ENCODE measurements at regions not wholly inside any gene's neighbourhood (a gene's known extent, or its start where the extent isn't known, plus 50 kb on each side); places are given as distances from the start of the nearest gene placed in this dataset.

DNA sequence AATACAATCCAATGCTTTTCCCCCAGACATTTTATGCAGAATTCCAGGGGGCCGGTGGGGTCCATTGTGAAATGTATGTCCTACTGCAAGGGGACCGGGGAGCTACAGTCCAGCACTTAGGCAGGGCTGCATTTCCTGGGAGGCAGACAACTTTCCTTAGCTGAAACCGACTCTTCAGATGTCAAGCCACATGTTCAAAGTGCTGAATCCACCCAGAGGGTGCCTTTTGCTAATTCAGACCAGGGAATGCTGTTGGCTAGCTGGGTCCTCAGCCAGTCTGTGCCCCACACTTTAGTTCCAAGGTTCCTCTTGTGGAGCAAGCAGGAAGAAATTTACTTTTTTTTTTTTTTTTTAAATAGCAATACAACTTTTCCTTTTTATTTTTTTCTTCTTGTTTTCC is 219.5 kb upstream of the LRTM1 start:
- H3K36me3 ChIP-seq (ENCODE audit: control insufficient read depth, insufficient read depth, low read length) = no peaks in the 10 kb centered on the region

More for the DNA sequence above, 219.5 kb upstream of the LRTM1 start:
- Histone ChIP-seq H3K27ac (ENCODE audit: extremely low read depth, low read depth, low read length) (no peak overlapping the region), H3K9me3 (replicated peaks; ENCODE audit: control insufficient read depth, insufficient read depth, low read depth, low read length) (no peaks in the 10 kb centered on the region), H3K27me3 (ENCODE audit: control insufficient read depth in 2 of 2, insufficient read depth in 2 of 2, low read length in 2 of 2) (no peaks in the 10 kb centered on the region), H3K4me1 (replicated peaks in 1 of 2; ENCODE audit: control insufficient read depth in 2 of 2, insufficient read depth in 2 of 2, low read length in 2 of 2) (no peaks in the 10 kb centered on the region), H3K9ac (ENCODE audit: insufficient read depth in 1 of 2, low read depth in 2 of 2, low read length in 2 of 2) (no peak overlapping the region), H3K4me3 (no peak overlapping the region), H2AFZ (ENCODE audit: low read depth, low read length) (no peak overlapping the region), H4K20me1 (replicated peaks; ENCODE audit: control insufficient read depth, insufficient read depth, low read length) (no peaks in the 10 kb centered on the region), H3K4me2 (ENCODE audit: insufficient read depth, low read length) (no peak overlapping the region), H3K79me2 (ENCODE audit: control insufficient read depth, insufficient read depth, low read length) (no peaks in the 10 kb centered on the region), H3K9me1 (ENCODE audit: control insufficient read depth, insufficient read depth, low read length) (no peaks in the 10 kb centered on the region)
- intact Hi-C loops (cut with micrococcal nuclease) (no loop called here), in situ Hi-C loops (cut with MboI) (no loop called here)
- DNase-seq (ENCODE audit: extremely low read depth in 1 of 4, low spot score in 3 of 4) = no peak
- TF ChIP-seq ZNF324 (CRISPR knock-in tag; IDR thresholded peaks at IDR 0.05) = no peak
- no peak for TF ChIP-seq SMAD3 (CRISPR knock-in tag; conservative IDR thresholded peaks at IDR 0.05)
- no peak for TF ChIP-seq SIN3A (IDR thresholded peaks at IDR 0.05; ENCODE audit: borderline replicate concordance in 2 of 2, control insufficient read depth in 1 of 2, low read depth in 2 of 2, low read length in 2 of 2)
- no peak for TF ChIP-seq SETDB1 (IDR thresholded peaks at IDR 0.05; ENCODE audit: low read length)
- no peak for TF ChIP-seq ZNF140 (CRISPR knock-in tag; IDR thresholded peaks at IDR 0.05)
- TF ChIP-seq NR2C2 (CRISPR knock-in tag; IDR thresholded peaks at IDR 0.05) = no peak
- no peak for TF ChIP-seq NR2C2 (tag; IDR thresholded peaks at IDR 0.05)
- TF ChIP-seq U2AF1 (optimal IDR thresholded peaks at IDR 0.05; ENCODE audit: low read depth, low read length) = no peak
- TF ChIP-seq MXI1 (IDR thresholded peaks at IDR 0.05; ENCODE audit: low read depth, low read length) = no peak
- no peak for TF ChIP-seq ZFP30 (CRISPR knock-in tag; IDR thresholded peaks at IDR 0.05; ENCODE audit: borderline replicate concordance)
- TF ChIP-seq ZNF121 (CRISPR knock-in tag; conservative IDR thresholded peaks at IDR 0.05) = no peak
- TF ChIP-seq CHCHD3 (CRISPR knock-in tag; IDR thresholded peaks at IDR 0.05) = no peak
- TF ChIP-seq DACH1 (IDR thresholded peaks at IDR 0.05; ENCODE audit: partially characterized antibody) = no peak
- no peak for TF ChIP-seq CEBPG (CRISPR knock-in tag; IDR thresholded peaks at IDR 0.05)
- no peak for TF ChIP-seq CEBPG (tag; conservative IDR thresholded peaks at IDR 0.05 in 1 of 2, IDR thresholded peaks at IDR 0.05 in 1 of 2)
- TF ChIP-seq SAFB (IDR thresholded peaks at IDR 0.05; ENCODE audit: borderline replicate concordance, low read depth, low read length) = no peak
- no peak for TF ChIP-seq POU5F1 (IDR thresholded peaks at IDR 0.05; ENCODE audit: borderline replicate concordance, low read depth, low read length, partially characterized antibody)
- TF ChIP-seq GABPB1 (CRISPR knock-in tag; IDR thresholded peaks at IDR 0.05) = no peak
- TF ChIP-seq, protein P1, sequence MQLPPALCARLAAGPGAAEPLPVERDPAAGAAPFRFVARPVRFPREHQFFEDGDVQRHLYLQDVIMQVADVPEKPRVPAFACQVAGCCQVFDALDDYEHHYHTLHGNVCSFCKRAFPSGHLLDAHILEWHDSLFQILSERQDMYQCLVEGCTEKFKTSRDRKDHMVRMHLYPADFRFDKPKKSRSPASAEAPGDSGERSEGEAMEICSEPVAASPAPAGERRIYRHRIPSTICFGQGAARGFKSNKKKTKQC (CRISPR knock-in tag; IDR thresholded peaks at IDR 0.05) = no peak
- ATAC-seq = no peak
- CTCF ChIA-PET (ENCODE audit: low intra/inter-chr PET ratio) = no interaction called here
- no CpG with 5 or more reads among the region's 3 CpGs for WGBS (ENCODE audit: insufficient coverage, low coverage, missing lambda C conversion rate)
- POLR2A ChIA-PET = no interaction called here
- no TSS peak for BruUV-seq (replicated peaks)
- no peak for FAIRE-seq
